HepG2 (cell line): ENCODE measurements at regions not wholly inside any gene's neighbourhood (a gene's known extent, or its start where the extent isn't known, plus 50 kb on each side); places are given as distances from the start of the nearest gene placed in this dataset.

Source experiments
- ATAC-seq: fragments of 200-7000 bp; cut with Tn5 transposase; 3 replicates; pipeline ENCODE4 v1.9.1; 2020; ENCODE audit warnings: mild to moderate bottlenecking, moderate library complexity
- BruUV-seq: library from RNA; stranded (reverse); fragments of 400-500 nt; replicated peaks from 2 replicates; lab custom pipeline; 2021; lab: Mats Ljungman, UMichigan
- CTCF ChIA-PET: fragments of 300-600 bp; formaldehyde crosslinking; extraction: SDS; loops from one replicate; lab custom pipeline; 2021; ENCODE audit warnings: low total read pairs, inconsistent platforms, low intra/inter-chr PET ratio; lab: Yijun Ruan, JAX
- POLR2A ChIA-PET: fragments of 350-600 bp; sonication (Branson Sonifier 250); formaldehyde crosslinking; loops from one replicate; lab custom pipeline; 2020; ENCODE audit warnings: antibody characterized with exemption, inconsistent platforms; lab: Yijun Ruan, JAX
- DNase-seq: peaks from one replicate; pipeline ENCODE4 v3.0.0-alpha.2; 2015; ENCODE audit warnings: low spot score
- FAIRE-seq: peaks from 3 replicates; lab custom pipeline; 2011; peaks lifted over from hg19 to GRCh38; lab: Jason Lieb, UNC
- H2AFZ ChIP-seq: one replicate; pipeline ENCODE4 v1.6.1; 2011; ENCODE audit warnings: low read length, inconsistent platforms
- H3K27ac ChIP-seq: fragments of 300-600 bp; 3 replicates; pipeline ENCODE4 v1.8.0; 2011; ENCODE audit warnings: mixed run types, mild to moderate bottlenecking, mixed read lengths, low read length, inconsistent platforms; ENCODE audit not compliant: insufficient read depth; ENCODE audit errors: extremely low read length
- H3K27me3 ChIP-seq, 2 experiments: fragments of 200-600 bp in 1 of 2; 2 replicates in 1 of 2; 3 replicates in 1 of 2; pipeline versions ENCODE4 v1.6.0 to v1.8.0; 2011; ENCODE audit warnings: low read length in 2 of 2, mild to moderate bottlenecking in 2 of 2, moderate library complexity in 2 of 2, inconsistent platforms in 1 of 2; ENCODE audit not compliant: insufficient read depth in 2 of 2, control insufficient read depth in 1 of 2
- H3K36me3 ChIP-seq, 2 experiments: fragments of 200-600 bp in 1 of 2; replicated peaks in 1 of 2; 2 replicates in 1 of 2; 3 replicates in 1 of 2; pipeline versions ENCODE4 v1.5.1 to v1.8.0; 2011; ENCODE audit warnings: low read length in 2 of 2, inconsistent platforms in 1 of 2; ENCODE audit not compliant: insufficient read depth in 2 of 2, control insufficient read depth in 1 of 2
- H3K4me1 ChIP-seq: 2 replicates; pipeline ENCODE4 v1.5.1; 2012; ENCODE audit warnings: low read length, inconsistent platforms; ENCODE audit not compliant: insufficient read depth
- H3K4me2 ChIP-seq: 2 replicates; pipeline ENCODE4 v1.6.0; 2011; ENCODE audit warnings: low read depth, low read length, inconsistent platforms
- H3K4me3 ChIP-seq, 3 experiments: fragments of 200-600 bp in 1 of 3; sonication (generic), shearing (Covaris generic) in 1 of 3; replicated peaks in 1 of 3; 2 replicates each; pipeline ENCODE4 v1.5.1; 2011 to 2016; ENCODE audit warnings: low read length in 3 of 3, inconsistent platforms in 2 of 3, low read depth in 2 of 3, mild to moderate bottlenecking in 2 of 3, control low read depth in 1 of 3, mixed read lengths in 1 of 3; ENCODE audit not compliant: insufficient read depth in 1 of 3
- H3K79me2 ChIP-seq: one replicate; pipeline ENCODE4 v1.6.1; 2011; ENCODE audit warnings: low read length, inconsistent platforms; ENCODE audit not compliant: insufficient read depth
- H3K9ac ChIP-seq: 2 replicates; pipeline ENCODE4 v1.6.0; 2011; ENCODE audit warnings: mild to moderate bottlenecking, low read depth, low read length, inconsistent platforms; ENCODE audit not compliant: insufficient read depth
- H3K9me3 ChIP-seq: 2 replicates; pipeline ENCODE4 v1.5.1; 2012; ENCODE audit warnings: mild to moderate bottlenecking, low read length
- H4K20me1 ChIP-seq: 2 replicates; pipeline ENCODE4 v1.6.0; 2011; ENCODE audit warnings: inconsistent platforms, mild to moderate bottlenecking, low read length, moderate library complexity; ENCODE audit not compliant: insufficient read depth
- ATRX ChIP-seq: sonication (generic); formaldehyde crosslinking; IDR thresholded peaks from 2 replicates; pipeline ENCODE4 v1.4.0; 2020; ENCODE audit warnings: missing genetic modification reagents, borderline replicate concordance
- CAMTA2 ChIP-seq: sonication (generic); formaldehyde crosslinking; IDR thresholded peaks from 2 replicates; pipeline ENCODE4 v1.4.0; 2020; ENCODE audit warnings: mild to moderate bottlenecking, missing genetic modification reagents, borderline replicate concordance
- EED ChIP-seq: sonication (generic); formaldehyde crosslinking; IDR thresholded peaks from 2 replicates; pipeline ENCODE4 v1.5.0; 2020; ENCODE audit warnings: mild to moderate bottlenecking, missing genetic modification reagents
- KDM4B ChIP-seq: sonication (generic); formaldehyde crosslinking; IDR thresholded peaks from 2 replicates; pipeline ENCODE4 v1.4.0; 2020; ENCODE audit warnings: missing genetic modification reagents
- KLF12 ChIP-seq: sonication (generic); formaldehyde crosslinking; IDR thresholded peaks from 2 replicates; pipeline ENCODE4 v1.4.0; 2020; ENCODE audit warnings: missing genetic modification reagents, borderline replicate concordance
- NFIC ChIP-seq: IDR thresholded peaks from 2 replicates; pipeline ENCODE4 v1.6.1; 2012; ENCODE audit warnings: mild to moderate bottlenecking, low read length, inconsistent platforms
- RAD51 ChIP-seq: fragments of 450-650 bp; IDR thresholded peaks from 2 replicates; pipeline ENCODE4 v1.6.1; 2016; ENCODE audit warnings: borderline replicate concordance
- RERE ChIP-seq: IDR thresholded peaks from 2 replicates; pipeline ENCODE4 v1.6.1; 2016; ENCODE audit warnings: low read depth, missing genetic modification reagents, missing compliant biosample characterization
- XBP1 ChIP-seq: sonication (generic); formaldehyde crosslinking; IDR thresholded peaks from 2 replicates; pipeline ENCODE4 v1.5.0; 2020; ENCODE audit warnings: missing genetic modification reagents
- ZNF138 ChIP-seq: sonication (generic); formaldehyde crosslinking; IDR thresholded peaks from 2 replicates; pipeline ENCODE4 v1.5.0; 2020; ENCODE audit warnings: mild to moderate bottlenecking, low read depth, missing genetic modification reagents
- ZNF576 ChIP-seq: sonication (generic); formaldehyde crosslinking; IDR thresholded peaks from 2 replicates; pipeline ENCODE4 v1.4.0; 2020; ENCODE audit warnings: mild to moderate bottlenecking, missing genetic modification reagents
- ZNF605 ChIP-seq: sonication (generic); formaldehyde crosslinking; IDR thresholded peaks from 2 replicates; pipeline ENCODE4 v1.8.0; 2022; ENCODE audit warnings: mild to moderate bottlenecking, missing genetic modification reagents
- ZSCAN31 ChIP-seq: sonication (generic); formaldehyde crosslinking; IDR thresholded peaks from 2 replicates; pipeline ENCODE4 v1.5.0; 2020; ENCODE audit warnings: low read depth, mild to moderate bottlenecking, missing genetic modification reagents
- WGBS: methylation state at CpG from one replicate; pipeline ENCODE4 v1.1.6; 2017; ENCODE audit warnings: low lambda C conversion rate; 5-methylcytosine and 5-hydroxymethylcytosine counted together
- in situ Hi-C: cut with HindIII; loops from 2 replicates; pipeline ENCODE4 v1.10.0; 2017; ENCODE audit warnings: low pct_unique_long_range_greater_than_20kb; ENCODE audit not compliant: extremely low pct_ligation_motif_present
- intact Hi-C: fragments of 100-400 bp; cut with micrococcal nuclease; formaldehyde crosslinking; loops from one replicate; pipeline ENCODE4 v1.10.0; 2022; ENCODE audit not compliant: unreplicated experiment

- WGBS = 58% methylated on average over 6 of the region's 6 CpGs
- no peak overlapping the region for H3K4me2 ChIP-seq
- H3K4me3 ChIP-seq = no peak overlapping the region
- in situ Hi-C loops (no loop called here), intact Hi-C loops (no loop called here)
- no peak overlapping the region for H2AFZ ChIP-seq
- DNase-seq (no peak), ATAC-seq (no peak), FAIRE-seq (no peak)
- H3K36me3 ChIP-seq = no peaks in the 10 kb centered on the region
- no peak overlapping the region for H3K9ac ChIP-seq
- POLR2A ChIA-PET = no interaction called here
- peaks cover 0 to 12% of the 10 kb centered on the region in 2 experiments; a peak in 4 of 5 replicates for H3K27me3 ChIP-seq
- no peak for TF ChIP-seq ZNF576 (CRISPR knock-in tag)
- no peak for TF ChIP-seq ZNF605 (CRISPR knock-in tag)
- no peak for TF ChIP-seq ATRX (CRISPR knock-in tag)
- no peak for TF ChIP-seq ZSCAN31 (CRISPR knock-in tag)
- no peak for TF ChIP-seq NFIC
- TF ChIP-seq RERE (CRISPR knock-in tag) = no peak
- TF ChIP-seq KDM4B (CRISPR knock-in tag) = no peak
- no peak for TF ChIP-seq XBP1
- no peak for TF ChIP-seq RAD51
- no peak for TF ChIP-seq KLF12 (CRISPR knock-in tag)
- TF ChIP-seq ZNF138 (CRISPR knock-in tag) = no peak
- no peak for TF ChIP-seq CAMTA2 (CRISPR knock-in tag)
- no peak for TF ChIP-seq EED
- H3K27ac ChIP-seq = no peak overlapping the region
- no peaks in the 10 kb centered on the region for H4K20me1 ChIP-seq
- no peaks in the 10 kb centered on the region for H3K4me1 ChIP-seq
- CTCF ChIA-PET = no interaction called here
- no TSS peak for BruUV-seq
- H3K79me2 ChIP-seq = no peaks in the 10 kb centered on the region
- no peaks in the 10 kb centered on the region for H3K9me3 ChIP-seq
Measured at GRCh38 chr20:4358552-4358951, 109.5 kb upstream of the ADRA1D start.
